G401 (cell line): ENCODE measurements at regions not wholly inside any gene's neighbourhood (a gene's known extent, or its start where the extent isn't known, plus 50 kb on each side); places are given as distances from the start of the nearest gene placed in this dataset.

Experiments
- DNase-seq: peaks from one replicate; pipeline ENCODE4 v3.0.0-alpha.2; 2015; ENCODE audit warnings: low spot score
- in situ Hi-C: cut with HindIII; loops from 2 replicates; pipeline ENCODE4 v1.10.0; 2016; ENCODE audit warnings: low sequenced_read_pairs, mixed read lengths

DNA sequence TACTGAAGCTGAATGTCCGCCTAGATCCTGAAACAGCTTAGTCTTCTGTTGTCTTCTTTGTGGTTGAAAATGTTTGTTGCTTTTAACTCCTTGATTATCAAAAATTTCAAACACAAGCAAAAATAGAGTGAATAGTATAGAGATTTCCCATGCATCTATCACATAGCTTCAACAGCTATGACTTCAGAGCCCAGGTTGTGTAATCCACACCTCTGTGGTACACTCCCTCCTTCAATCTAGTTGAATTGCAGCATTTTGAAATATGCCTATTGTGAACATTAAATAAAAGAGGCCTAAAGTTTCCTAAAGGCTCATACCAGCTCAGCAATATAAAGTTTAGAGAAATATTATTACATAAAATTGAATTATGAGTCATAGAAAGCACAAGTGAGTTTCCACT, 204.7 kb upstream of the HDAC9 start:
- in situ Hi-C loops: no loop called here
- DNase-seq: no peak

DNA sequence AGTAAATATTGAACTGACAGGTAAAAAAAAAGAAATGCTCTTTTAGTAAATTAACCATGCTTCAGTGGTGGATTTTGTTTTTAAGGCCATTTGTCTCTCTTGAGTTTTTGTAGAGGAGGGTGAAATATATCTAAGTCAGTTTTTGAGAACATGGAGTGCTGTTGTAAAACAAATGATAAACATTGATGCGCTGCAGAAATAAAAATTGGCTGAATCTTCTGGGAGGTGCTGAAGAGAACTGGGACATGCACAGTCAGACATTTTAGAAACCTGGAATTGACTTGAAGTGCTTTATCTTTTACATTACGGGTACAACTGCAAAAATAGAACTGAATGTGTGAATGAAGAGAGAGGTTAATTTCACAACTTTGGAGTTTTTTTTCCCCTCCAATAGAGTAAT, 203.0 kb upstream of the HDAC9 start:
- in situ Hi-C loops: no loop called here
- no peak for DNase-seq

DNA sequence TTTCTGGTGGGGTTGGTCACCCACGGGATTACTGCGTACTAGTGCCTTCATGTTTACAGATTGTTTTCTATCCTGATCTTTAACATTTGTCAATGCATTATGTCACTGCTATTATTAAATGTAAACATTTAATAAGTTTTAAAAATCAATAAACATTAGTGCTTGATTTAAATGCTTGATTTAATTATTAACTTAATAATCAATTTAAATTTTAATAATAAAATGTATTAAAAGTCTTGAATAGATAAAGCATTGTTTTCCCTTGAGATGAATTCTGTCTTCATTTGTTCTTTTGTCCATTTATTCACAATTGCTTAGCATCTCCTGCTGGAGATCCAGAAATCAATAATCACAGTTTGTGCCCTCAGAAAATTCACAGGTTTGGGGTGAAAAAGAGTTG, 201.8 kb upstream of the HDAC9 start:
- no peak for DNase-seq
- in situ Hi-C loops: no loop called here

DNA sequence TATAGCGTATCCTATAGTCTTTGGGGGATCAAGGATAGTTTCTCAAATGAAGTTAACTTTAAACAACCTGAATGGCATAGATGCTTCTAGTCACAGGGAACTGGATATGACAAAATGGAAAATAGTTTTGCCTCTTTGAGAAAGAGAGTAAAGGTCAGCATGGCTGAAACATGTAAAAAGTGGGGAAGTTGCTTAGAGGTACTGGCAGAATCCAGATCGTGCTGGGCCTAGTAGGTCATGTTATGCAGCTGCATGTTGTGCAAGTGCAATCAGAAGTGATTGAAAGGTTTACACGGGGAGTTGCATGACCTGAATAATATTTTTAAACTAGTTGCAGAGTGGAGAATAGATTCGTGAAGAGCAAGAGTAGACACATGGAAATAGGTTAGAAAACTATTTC, 201.1 kb upstream of the HDAC9 start:
- in situ Hi-C loops: no loop called here
- no peak for DNase-seq

DNA sequence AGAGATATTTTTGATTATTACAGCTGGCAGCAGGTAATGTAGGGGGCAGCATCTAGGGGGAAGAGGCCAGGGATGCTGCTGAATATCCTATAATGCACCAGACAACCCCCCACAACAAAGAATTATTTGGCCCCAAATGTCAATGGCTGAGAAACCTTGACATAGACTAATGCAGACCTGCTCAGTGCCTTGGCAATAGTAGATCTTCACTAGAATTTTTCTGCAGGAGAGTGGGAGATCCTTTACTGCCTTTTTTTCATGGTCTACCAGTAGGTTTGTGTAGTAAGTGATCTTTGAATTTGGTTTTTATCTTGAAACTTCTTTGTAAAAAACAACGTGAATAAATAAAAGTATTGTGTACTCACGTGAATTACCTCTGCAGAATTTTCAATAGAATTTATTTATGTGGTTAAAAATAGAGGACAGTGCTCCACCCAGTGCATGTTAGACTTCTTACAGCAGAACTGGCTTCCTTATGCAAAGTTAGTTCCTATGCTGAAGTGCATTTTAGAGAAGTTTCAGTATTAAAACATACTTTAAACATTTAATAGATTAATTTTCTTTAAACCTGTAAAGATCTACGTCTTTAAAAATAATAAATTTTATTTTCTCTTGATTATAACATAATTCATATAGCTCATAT, 199.6 kb upstream of the HDAC9 start:
- in situ Hi-C loops: no loop called here
- no peak for DNase-seq

DNA sequence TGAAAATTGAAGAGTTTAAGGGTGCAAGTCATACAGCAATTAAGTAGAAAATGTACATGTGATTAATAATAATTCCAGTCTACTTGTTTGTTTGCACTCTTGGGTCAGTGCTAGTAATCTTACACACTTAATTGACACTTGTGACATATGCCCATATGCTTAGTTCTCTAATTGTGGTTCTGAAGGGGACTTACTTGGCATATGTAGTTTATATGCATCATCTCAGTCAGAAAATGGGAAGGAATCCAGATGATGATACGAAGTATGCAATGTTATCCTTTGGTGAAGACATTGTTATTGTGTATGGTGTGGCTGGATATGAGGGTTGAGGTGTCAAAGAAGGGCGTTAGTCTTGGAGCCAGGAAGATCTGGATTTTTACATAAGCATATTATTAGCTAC, 193.5 kb upstream of the HDAC9 start:
- DNase-seq: no peak
- in situ Hi-C loops: no loop called here

DNA sequence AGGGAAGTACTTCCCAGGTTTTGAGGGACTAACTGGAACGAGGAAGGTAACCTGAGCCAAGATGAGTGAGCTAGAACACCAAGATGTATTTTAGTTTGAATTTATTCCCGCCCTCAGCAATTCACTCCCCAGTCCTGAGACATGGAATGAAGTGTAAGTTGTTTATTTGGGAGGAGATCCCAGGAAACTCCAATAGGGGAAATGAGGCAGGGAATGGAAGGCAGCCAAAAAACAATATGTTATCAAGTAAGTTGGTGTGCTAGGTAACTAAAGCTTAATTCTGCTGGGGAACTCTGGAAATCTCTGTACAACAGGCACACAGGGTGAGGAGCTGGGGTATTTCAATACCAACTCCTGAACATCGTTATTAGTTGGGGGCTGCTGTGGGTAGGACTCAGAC, 189.7 kb upstream of the HDAC9 start:
- in situ Hi-C loops: no loop called here
- no peak for DNase-seq

DNA sequence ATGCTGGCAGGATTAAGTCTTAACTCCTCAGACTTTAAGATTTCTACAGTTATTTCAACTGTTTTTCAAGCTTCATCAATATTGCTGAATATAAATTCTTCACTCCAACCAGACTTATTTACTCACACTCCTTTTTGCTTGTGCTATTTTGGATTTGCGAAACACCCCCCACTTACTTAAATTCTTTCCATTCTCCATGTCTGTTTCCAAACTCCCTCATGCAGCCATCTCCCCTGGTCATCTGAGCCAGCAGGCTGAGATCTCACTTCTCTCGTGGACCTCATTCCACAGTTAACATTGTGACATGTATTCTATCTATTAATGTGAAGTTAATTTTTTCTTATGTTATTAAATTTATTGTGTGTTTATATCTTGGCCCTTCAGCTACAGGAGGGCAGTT, 188.9 kb upstream of the HDAC9 start:
- DNase-seq: no peak
- in situ Hi-C loops: no loop called here

DNA sequence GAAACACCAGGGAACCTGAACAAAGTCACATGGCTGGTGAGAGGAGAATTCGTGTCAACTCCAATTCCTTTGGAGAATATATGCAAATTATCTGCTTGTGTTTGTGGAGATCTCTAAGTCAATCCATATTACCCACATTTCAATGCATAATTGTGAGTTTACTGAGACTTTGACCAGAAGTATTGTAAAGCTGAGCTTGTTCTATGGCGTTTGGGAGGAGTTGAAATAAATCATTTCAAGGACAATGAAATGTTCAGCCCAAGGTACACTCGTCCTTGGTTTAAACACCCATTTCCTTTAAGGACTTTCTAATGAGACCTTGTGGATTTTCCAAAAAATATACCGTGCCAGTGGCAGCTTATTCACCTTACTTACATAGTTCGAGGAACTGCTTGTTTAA, 186.6 kb upstream of the HDAC9 start:
- in situ Hi-C loops: no loop called here
- DNase-seq: no peak

DNA sequence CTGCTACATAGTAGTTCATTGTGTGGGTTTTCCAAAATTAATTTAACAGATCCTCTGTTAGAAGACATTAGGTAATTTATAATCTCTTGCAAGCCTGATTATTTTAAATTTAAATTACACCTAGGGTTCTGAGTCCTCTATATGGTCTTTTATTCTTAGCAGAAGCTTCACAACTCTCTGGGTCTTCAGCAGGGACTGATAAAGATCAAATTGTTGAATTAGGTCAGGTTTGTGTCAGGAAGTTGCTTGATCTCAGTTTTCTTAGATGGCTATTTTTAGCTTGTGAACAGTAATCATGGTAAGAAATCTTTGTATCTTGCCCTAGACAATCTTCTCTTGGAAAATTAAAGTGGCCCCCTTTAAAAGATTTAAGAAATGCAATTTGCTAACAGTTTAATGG, 183.1 kb upstream of the HDAC9 start:
- in situ Hi-C loops: no loop called here
- no peak for DNase-seq

DNA sequence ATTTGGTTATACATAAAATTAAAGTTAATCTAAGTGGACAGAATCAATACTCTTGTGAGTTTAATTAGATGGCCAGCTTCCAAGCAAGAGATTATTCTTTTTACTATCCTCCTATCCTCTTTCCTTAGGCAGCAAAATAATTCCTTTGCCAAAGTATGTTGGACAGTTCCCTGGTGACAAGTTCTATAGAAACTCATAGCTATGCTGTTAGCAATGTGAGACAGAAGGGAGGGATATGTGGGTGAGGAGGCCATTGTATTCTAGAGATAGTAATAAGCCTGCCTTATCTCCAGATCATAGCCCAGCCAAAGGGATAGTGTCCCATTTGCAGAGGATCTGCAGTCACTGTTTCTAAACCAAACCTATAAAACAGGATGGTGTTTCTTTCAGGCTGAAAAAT, 181.6 kb upstream of the HDAC9 start:
- DNase-seq: no peak

DNA sequence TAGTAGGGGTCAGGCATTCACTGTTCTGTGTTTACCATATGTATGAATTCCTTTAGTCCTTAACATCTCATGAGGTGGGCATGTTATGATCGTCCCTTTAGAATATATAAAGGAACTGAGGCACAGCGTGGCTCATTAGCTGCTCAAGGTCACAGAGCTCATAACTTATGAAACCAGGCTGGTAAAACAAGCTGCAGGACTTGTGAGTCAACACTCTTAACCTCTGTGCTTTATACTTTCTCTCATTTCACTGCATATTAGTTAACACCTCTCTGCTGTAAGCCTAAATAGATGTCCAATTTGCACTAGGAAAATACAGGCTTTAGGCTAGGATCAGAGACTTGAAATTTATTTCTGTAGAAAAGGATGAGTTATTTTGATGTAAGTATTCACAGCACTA, 180.3 kb upstream of the HDAC9 start:
- in situ Hi-C loops: no loop called here

More for the DNA sequence above, 181.6 kb upstream of the HDAC9 start:
- in situ Hi-C loops: no loop called here

DNA sequence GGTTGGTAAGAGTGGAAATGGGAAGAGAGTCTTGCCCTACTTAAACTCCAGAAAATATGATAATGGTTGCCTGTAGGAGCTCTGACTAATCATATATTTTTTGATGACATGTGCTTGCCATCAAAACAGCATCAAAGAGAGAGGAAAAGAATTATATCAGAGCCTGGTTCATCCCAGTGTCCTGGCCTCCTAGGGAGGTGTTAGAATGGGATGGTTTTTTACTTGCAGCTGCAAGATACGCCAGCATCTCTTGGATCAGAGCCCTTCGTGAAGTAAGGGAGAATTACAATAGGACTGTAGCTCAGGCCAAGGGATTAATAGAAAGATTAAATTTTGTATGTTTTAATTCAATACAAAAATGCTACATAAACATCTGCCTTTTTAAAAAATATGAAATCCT, 177.6 kb upstream of the HDAC9 start:
- in situ Hi-C loops: no loop called here
- no peak for DNase-seq

More for the DNA sequence above, 180.3 kb upstream of the HDAC9 start:
- DNase-seq: no peak

DNA sequence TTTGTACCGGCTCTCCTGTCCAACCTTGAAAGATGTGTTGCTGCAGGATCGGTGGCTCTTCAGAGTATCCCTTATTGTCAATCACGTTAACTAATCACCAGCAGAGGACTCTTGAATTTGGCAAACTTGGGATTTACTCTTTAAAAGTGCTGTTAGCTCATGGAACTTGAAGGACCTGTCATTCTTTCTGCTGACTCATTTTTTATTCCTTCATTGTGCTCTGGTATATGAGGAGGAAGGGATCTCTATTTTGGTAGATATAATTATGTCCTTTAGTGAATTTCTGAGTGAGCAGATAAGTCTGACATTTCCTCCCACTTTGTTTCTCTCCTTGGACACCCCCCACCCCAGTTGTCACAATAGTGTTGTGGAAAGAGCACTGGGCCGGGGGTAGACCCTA, 175.1 kb upstream of the HDAC9 start:
- in situ Hi-C loops: no loop called here
- DNase-seq: no peak

DNA sequence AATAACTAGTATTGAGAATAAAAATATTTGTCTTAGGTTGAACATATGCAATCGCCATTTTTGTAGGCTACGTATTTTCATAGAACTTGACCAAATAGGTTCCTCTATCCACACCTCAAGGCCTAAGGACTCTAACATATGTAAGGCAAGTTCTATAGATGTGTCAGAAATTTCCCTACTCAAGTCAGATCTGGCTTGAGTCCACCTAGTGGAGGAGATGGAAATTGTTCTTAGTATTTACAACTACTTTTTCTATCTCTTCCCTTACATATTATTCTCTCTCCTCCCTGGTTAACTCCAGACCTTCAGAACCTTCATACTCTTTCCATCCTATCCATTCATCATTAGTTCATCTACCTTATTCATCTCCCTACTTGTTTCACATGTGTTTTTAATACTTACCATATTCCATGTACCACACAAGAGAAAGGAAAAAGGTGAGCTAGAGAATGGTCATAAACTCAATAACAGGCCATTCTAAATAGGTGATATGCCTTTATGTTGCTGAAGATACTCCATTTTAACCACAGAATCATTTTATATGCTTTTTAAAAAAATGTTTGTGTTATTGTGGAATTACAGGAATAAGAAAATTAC, 174.5 kb upstream of the HDAC9 start:
- in situ Hi-C loops: no loop called here

DNA sequence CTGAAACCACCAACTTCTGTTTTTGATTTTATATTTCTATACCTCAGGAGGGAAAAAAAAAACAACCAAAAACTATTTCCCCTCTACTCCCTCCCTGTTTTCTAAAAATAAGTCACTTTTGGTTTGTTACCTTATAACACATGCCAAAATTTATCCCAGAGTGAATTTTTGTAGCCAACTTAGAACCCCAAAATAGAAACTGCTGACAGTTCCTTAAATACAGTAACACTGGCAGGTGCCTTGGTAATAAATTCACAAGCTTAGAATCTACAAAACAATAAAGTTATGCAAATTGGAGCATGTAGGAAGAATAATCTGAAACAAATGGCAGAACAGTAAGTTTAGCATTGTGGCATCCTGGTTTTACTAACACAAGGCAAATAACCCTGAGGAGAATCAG, 165.0 kb upstream of the HDAC9 start:
- no peak for DNase-seq
- in situ Hi-C loops: no loop called here

More for the DNA sequence above, 174.5 kb upstream of the HDAC9 start:
- peak; percentile 19 for DNase-seq

DNA sequence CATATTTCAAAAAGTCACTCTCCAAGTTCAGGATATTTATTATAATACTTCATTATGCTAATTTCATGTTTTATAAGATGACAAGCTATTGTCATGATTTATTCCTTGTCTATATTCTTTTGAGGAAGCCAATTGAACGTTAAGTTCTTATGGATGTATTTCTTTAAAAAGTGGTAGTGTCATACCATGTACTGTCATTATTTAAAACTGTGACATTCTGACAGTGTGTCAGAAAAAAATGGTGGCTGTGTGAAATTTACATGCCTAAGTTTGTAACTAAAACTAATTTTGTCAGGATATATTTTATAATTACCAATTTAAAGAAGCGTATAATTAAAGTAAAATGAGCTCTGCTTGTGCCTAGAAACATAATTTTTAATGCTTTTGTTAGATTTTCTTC, 158.9 kb upstream of the HDAC9 start:
- in situ Hi-C loops: no loop called here

DNA sequence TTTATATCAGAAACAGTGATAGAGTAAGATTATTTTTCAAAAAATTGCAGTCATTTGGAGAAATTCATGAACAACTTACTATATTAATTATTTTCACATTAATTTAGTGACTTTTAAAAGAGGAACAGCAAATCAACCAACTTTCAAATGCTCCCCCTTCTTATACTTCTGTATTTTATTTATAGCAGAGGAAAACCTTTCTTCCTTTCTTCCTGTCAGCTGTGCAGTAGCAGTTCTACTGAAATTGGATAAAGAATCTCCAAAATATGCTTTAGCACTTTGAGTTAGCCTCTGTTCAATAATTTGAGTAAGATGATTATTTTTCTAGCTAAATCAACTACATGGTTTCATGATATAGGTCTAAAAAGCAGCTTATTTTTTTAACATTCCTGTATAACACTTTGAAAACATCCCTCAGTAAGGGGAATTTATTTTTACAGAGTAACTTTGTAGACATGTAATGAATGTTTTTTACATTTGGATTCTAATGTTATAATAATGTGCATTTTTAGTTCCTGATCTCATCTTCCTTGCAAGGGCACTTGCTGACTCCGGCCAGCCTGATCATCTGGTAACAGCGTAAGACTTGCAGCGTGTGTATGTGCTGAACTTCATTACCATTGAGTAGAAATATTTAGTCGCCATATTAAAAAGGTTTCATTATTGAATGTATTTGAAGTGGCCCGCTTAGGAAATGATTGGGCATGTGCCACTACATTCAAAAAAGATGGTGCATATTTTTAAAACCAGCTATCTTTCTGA, 158.3 kb upstream of the HDAC9 start:
- no peak for DNase-seq
- in situ Hi-C loops: no loop called here

More for the DNA sequence above, 158.9 kb upstream of the HDAC9 start:
- DNase-seq: no peak

DNA sequence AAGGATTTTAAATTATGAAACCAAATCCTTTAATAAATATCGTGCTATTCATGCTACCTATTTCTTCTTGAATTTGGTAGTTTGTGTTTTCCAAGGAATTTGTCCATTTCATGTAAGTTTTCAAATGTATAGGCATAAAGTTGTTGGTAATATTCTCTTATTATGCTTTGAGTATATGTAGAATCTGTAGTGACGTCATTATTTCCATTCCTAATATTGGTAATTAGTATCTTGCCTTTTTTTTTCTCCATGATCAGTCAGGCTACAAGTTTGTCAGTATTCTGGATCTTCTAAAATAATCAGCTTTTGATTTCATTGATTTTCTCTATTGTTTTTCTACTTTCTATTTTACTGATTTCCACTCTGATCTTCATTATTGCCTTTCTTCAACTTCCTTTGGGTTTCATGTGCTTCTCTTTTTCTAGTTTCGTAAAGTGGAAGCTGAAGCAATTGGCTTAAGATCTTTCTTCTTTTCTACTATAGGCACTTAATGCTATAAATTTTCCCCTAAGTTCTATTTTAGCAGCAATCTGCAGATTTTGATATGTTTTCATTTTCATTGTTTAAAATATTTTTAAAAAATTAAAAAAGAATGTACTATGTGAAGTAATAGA, 156.5 kb upstream of the HDAC9 start:
- in situ Hi-C loops: no loop called here
- no peak for DNase-seq

DNA sequence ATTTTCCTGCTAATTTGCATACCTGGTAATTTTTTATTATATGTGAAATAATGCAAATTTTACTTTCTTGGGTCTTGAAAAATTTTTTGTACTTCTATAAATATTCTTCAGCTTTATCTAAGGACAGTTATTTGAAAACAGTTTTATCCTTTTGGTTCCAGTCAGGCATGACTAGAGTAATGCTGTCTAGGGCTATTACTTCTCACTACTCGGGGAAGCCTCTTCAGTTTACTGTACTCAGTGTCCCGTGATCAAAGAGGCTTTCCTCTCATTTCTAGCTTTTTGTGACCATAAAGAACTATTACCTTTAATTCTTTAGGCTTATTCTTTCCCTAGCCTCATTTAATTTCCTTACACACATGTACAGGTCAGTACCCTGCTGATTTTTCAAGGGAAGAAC, 153.8 kb upstream of the HDAC9 start:
- no peak for DNase-seq
- in situ Hi-C loops: no loop called here
